NOMO-1 treated with dmso at 0.1 percent for 144 hours (cell line): ENCODE measurements at regions not wholly inside any gene's neighbourhood (a gene's known extent, or its start where the extent isn't known, plus 50 kb on each side); places are given as distances from the start of the nearest gene placed in this dataset.
"Not testable (repeated sequence)": the region's sequence is repeated elsewhere in the genome, so short reads cannot be mapped to it uniquely, and the experiment has no call there.

Experiments
- DNase-seq: peaks from one replicate; lab custom pipeline; 2025; ENCODE audit not compliant: unreplicated experiment; lab: John Stamatoyannopoulos, UW

DNA sequence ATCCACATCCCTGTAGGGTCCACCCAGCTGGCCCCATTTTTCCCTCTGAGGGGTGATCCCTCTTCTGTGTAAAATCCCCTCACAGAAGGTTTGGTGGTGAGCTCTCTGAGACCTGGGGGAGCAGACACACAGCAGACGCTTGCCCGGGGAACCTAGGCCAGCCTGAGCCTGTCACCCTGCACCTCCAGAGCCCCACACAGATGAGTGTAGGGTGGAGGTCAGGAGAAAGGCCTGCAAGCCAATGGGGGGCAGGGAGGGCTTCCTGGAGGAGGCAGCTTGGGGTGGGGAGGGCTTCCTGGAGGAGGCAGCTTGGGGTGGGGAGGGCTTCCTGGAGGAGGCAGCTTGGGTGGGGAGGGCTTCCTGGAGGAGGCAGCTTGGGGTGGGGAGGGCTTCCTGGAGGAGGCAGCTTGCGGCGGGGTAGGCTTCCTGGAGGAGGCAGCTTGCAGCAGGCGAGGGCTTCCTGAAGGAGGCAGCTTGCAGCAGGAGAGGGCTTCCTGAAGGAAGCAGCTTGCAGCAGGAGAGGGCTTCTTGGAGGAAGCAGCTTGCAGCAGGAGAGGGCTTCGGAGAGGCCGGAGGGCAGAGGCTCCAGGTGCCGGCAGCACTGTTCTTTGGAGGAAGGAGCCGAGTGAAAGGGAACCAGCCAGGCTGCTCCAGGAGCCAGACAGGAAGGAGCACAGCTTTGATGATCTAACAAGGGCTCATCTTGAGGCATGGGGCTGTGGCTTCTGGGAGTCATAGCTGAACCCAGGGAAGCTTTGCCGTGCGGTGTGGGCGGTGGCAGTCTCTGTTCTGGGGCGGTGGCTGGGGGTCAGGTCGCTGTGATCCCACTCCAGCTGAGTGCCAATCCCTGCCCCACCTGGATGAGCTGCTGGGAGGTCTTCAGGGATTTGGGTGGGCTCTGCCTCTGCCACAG, 83.7 kb upstream of the ZNF469 start:
- DNase-seq: no peak

DNA sequence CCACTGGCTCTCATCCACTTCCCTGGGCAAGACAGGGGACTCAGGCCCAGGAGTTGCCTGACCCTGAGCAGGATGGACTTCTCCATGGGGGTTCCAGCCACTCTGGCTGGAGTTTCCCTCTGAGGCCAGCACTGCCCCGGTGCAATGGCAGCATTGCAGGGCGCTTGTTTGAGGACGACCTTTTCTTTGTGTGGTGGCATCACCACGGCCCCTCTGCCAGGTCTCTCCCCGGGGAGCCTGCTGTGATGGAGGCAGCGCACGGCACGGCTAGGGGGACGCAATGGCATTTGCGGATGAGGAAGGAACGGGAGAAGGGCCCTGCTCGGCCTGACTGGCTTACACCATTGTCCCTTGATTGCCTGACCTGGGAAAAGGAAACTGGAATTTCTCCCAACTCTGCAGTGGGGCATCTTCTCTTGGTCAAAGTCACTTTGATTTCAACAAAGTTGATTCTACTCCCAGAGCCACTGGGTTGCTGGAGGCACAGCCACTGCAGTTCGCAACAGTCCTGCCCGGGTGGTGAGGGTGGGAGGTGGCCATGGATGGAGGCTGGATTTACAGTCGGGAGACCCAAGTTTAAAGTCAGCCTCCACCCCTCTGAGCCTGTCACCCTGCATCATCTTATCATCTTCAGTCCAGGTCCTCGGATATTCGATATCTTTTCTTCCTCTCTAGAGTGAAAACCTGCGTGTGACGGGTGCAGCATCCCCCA, 82.9 kb upstream of the ZNF469 start:
- no peak for DNase-seq

DNA sequence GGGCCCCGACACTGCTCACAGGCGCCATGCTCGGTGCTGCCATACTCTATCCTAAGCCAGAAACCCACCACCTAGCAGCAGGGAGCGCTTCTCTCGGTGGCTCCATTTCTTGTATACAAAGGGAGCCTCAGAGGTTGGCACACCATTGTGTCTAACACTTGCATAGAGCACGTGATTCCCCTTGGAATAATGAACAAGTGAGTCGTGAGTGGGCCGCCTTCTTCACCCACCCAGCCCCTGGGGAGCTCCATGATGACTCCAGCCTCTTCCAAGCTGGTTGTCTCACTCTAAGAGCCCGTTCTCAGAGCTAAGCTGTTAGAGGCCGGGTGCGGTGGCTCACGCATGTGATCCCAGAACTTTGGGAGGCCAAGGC, 82.3 kb upstream of the ZNF469 start:
- DNase-seq: no peak

DNA sequence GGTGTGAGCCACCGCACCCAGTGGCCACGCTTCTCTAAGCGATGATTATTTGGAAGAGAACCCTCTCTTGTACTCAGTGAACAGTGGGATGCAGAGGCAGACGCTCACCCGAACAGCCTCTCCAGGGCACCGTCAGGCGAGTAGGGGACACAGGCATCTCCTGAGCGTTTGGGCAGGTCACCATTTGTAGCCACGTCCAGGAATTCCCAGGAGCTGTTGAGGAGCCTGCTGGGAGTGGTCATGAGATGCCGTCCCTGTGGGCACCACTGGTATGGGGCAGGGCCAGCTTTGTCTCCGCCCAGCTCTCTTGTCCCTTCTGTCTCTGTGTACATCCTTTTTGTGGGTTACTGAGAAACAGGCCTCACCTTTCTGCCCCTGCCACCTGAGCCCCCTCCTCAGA, 81.3 kb upstream of the ZNF469 start:
- no peak for DNase-seq

DNA sequence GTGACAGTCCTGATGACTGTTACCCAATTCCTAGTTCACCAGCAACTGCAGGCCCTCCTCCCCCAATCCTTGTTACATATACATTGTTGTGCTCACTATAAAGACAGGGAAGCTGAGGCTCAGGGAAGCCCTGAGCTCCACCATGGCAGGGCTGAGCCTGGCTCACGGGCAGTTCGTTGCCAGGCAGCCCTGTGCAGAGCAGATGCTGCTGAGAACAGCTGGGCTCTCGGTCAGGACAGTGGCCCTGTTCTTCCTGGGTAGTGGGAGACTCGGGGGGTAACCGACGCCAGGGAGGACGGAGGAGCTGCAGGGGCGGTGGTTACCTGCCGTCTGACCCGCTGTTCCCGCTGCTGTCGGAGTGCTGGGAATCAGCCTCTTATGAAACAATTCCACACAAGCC, 80.9 kb upstream of the ZNF469 start:
- DNase-seq: no peak

DNA sequence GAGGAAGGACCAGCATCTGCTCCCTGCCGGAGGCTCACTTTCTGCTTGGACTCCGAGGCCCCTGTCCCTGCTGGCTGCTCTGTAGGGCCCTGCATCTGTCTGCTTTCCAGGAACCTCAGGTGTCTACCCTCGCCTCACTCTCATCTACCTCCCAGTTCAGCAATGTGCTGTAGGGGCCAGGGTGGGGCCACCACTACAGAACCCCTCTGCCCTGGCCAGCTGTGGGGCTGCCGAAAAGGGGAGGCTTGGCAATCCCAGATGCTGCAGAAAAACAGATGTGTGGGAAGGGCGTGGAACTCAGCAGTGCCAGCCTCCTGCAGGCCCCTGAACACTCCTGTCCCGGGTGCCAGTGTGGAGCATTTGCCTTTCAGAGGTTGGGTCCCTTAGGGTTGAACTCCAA, 80.1 kb upstream of the ZNF469 start:
- DNase-seq: no peak

DNA sequence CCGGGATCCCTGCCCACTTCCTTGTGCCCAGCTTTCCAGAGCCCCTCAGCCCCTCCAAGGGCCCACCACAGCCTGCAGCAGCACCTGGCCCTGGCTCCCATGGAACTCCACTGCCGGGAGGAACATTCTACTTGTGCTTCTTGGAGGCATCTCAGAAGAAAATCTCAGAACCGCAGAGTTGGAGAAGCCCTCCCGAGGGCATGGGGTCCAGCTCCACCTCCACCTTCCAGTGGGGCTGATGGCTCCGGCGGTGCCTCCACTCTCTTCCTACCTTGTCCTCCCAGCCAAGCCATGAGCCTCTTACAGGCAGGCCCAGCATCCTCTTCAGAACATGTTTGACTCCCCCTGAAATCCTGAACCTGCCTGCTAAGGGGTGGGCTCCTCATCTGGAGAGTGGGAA, 79.4 kb upstream of the ZNF469 start:
- no peak for DNase-seq

DNA sequence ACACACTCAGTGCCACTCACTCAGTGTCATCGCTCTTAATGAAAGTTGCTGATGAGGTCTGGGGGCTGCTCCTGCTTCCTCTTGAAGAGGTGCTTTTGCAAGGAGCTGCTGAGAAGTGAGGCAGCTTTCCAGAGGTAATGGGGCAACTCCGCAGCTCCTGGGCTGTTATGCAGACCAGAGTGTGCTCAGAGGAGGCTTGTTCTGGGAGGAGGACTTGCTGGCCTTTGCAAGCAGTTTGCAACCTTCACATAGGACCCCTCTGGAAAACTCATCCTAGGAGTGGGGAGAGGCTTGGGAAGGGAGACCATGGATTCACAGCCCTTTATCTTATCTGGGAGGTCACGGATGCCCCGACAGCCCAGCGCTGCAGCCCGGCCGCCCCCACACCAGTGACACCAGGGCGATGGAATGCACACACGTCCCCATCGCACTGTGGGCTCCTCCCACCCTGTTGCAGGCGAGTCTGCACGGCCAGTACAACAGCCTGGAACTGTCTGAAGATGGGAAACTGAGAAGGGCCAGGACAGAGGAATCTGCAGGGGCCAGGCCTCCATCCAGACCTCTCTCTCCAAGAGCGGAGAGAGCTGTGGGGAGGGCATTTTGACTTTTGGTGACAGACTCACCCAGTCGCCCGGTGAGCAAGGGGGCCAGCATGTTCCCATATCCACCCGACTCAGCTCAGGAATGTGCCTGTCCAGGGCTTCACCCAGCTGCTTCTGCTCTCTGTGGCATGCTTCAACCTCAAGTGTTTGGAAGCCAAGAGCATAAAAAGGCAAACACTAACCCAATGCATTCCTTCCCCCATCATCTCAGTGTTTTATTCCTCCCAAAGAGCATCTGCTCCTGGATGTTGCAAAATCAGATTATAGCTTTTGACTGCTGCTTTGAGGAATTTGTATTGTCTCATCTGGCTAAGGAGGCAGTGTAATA, 78.6 kb upstream of the ZNF469 start:
- DNase-seq: no peak

DNA sequence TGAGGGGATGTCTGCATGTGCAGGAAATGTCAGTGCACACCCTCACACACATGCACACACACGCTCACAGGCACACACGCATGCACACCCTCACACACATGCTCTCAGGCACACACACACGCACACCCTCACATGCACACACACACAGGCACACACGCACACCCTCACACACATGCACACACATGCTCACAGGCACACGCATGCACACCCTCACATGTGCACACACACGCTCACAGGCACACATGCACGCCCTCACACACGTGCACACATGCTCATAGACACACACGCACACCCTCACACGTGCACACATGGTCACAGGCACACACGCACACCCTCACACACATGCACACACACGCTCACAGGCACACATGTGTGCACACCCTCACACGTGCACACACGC, 77.6 kb upstream of the ZNF469 start:
- DNase-seq: no peak

DNA sequence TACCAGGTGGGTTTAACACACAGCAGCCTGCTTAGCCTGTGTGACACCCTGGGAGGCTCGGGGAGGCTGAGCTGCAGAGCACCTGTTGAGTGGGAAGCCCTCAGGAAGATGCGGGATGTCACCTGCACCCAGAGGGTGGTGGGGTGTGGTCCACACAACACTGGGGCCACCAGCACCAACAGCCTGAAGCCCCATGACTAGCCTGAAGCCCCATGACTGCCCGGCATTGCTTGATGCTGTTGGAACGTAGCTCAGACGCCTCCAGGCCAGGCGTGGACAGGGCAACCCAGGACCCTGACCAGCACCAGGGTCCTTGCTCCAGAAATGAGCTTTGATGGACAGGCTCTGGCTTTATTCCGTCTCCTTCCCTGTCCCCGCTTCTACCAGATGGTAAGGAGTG, 76.3 kb upstream of the ZNF469 start:
- DNase-seq: no peak

DNA sequence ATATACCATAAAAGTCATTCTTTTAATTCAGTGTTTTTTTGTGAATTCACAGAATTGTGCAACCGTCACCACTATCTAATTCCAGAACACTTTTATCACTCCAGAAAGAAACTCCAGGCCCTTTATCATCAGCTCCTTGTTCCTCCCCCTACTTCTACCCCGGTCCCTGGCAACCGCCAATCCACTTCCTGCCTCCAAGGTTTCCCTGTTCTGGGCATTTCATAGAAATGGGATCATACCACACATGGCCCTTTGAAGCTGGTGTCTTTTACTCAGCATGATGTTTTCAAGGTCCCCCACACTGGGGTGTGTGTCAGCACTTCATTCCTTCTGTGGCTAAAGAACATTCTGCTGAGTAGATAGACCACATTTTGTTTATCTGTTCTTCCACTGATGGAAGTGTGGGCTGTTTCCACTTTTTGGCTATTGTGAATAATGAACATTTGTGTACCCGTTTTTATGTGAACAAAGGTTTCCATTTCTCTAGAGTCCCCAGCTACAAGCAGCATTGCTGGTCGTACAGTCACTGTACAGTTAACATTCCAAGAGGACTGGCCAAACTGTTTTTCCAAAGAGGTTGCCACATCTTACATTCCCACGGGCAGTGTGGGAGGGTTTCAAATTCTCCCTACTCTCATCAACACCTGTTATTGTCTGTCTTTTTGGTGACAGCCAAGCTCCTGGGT, 75.8 kb upstream of the ZNF469 start:
- DNase-seq: no peak

DNA sequence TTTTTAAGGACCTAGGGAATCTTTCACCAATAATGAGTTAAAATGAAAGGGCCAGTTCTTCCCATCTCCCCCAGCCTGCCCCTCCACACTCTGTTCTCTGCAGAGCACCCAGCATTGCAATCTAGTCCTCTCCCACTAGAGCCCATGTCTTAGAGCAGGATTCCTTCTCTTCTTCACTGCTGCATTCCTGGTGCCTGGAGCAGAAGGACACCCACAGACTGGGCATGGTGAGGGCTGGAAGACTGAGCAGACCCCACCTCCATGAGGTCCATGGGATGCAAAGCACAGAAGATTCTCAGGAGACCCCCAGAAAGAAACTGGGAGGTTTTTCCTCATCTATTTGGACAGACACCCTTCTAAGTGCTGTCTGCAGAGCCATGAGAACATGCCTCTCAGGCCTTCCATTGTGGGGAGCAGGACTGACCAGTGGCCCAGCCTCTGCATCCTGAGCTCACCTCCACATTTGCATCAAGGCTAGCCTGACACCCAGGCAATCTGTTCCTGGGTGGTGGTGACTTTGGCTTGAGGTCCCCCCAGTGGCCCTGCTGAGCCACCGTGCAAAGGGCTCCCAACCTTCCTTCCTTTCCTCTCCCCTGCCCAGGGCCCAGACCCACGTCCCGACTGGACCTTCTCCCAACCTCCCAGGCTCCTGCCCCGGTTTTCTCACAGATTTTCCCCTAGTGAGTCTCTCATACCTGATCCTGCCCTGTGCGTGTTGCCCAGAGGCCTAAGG, 74.2 kb upstream of the ZNF469 start:
- no peak for DNase-seq

DNA sequence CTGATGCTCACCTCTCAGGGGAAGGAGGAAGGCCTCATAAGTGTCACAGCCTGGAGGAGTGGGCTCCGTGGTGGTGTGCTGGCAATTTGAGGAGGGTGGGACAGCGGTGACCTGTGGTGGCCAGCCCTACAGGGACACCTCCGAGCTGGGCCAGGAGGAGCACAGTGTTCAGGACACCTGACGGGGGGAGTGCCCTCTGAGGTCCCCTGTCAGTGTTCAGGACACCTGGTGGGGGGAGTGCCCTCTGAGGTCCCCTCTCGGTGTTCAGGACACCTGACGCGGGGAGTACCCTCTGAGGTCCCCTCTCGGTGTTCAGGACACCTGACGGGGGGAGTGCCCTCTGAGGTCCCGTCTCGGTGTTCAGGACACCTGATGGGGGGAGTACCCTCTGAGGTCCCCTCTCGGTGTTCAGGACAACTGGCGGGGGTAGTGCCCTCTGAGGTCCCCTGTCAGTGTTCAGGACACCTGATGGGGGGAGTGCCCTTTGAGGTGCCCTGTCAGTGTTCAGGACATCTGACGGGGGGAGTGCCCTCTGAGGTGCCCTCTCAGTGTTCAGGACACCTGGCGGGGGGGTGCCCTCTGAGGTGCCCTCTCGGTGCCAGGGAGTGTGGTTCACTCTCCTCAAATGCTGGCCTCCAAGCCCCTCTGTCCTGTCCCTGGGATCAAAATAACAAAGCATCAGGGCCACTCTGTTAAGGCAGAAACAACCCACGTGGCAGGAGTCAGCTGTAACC, 73.4 kb upstream of the ZNF469 start:
- no peak for DNase-seq

DNA sequence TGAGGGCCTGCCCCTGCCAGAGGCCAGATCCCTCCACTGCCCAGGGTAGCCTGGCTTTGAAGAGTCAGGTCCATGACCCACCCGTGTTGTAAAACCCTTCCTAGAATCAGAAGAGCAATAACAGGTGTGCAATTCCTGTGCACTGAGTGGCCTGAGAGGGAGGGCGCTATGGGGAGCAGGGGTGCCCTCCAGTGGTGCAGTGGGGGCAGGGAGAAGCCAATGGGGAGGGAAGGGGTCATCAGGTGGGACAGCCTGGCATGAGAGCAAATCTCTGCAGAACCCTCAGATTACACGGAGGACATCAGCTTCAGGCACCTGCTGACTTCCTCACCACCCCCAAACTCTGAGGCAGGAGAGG, 72.9 kb upstream of the ZNF469 start:
- no peak for DNase-seq

DNA sequence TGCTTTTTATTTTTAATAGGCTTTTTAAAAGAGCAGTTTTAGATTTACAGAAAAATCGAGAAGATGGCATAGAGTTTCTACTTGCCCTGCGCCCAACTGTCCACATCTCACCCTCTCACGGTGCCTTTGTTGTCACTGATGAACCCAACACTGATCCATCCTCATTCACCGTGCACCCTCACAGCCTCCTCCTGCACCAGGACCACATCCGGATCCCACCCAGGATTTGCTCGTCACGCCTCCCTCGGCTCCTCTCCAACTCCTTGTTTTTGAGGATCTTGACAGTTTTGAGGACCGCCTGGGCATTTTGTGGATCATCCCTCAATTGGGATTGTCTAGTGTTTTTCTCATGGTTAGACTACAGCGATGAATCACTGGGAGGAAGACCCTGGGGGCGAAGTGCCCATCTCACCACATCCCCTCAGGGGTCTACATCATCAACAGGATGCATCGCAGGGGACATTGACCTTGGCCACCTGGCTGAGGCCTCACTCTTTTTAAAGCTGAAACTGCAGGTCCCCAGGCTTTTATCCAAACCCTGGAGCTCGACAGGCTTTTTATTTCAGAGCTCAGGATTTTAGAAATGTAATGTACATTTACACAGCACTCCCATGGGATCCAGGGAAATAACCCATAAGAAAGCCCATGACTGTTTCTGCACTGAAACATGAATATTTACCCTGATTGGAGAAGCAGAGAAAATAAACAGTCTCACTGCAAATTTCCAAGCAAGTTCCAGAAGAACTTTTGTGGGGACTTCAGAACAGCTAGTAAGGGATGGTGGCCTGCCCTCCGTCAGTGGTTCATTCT, 71.8 kb upstream of the ZNF469 start:
- no peak for DNase-seq

DNA sequence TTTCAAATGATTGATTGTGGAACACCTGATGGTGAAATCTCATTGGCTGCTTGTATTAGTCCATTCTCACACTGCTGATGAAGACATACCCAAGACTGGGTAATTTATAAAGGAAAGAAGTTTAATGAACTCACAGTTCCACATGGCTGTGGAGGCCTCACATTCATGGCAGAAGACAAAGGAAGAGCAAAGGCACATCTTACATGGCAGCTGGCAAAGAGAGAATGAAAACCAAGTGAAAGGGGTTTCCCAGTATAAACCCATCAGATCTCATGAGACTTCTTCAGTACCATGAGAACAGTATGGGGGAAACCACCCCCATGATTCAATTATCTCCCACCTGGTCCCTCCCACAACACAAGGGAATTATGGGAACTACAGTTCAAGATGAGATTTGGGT, 70.9 kb upstream of the ZNF469 start:
- DNase-seq: not testable (repeated sequence)

DNA sequence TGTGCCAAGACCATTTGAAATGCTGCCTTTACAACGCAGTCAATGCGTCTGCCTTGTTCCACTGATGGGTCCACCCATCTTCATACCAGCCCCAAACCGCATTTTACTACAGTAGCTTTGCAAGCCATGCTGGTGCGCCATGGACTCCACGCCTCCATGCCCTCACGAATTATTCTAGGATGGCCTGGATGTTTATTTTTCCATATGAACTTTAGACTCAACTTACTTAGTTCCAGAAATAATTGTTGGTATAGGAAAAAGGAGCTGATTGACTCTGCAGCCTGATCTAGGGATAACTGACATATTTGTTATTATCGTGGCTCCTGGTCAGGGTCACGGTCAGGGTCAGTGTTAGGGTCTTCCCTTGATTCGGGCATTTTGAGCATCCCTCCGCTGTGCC, 70.0 kb upstream of the ZNF469 start:
- DNase-seq: no peak

DNA sequence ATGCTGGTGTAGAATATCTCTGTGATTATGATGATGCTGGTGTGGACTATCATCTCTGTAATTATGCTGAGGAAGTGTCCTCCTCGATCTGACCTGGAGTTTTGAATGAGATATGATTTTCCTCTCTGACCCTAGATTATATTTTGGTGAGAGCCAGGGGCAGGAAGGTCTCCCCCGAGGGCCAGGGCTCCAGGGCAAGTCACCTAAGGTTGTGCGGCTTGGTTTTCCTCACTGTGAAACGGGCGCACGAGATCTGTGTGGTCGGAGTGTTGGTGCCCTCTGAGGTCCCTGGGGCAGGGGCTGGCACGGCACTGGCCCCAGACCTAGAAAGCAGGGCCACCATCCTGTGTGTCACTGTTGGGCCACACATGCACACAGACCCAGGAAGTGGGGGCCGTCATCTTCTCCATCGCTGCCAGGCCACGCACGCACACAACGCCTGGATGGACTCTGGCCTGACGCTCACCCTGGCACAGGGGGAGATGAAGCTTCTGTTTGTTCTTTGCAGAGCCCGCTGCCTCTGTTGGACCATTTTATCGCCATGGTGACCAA, 67.7 kb upstream of the ZNF469 start:
- DNase-seq: no peak
